Ovary (tissue), 3 donors: ENCODE measurements at regions not wholly inside any gene's neighbourhood (a gene's known extent, or its start where the extent isn't known, plus 50 kb on each side); places are given as distances from the start of the nearest gene placed in this dataset.

Source experiments
- CTCF ChIP-seq, 3 donors: fragments of 450-650 bp in 2 of 3; fragments of 200-600 bp in 1 of 3; IDR thresholded peaks; one replicate each; pipeline versions ENCODE4 v1.5.1 to v1.8.0; 2016 to 2022; ENCODE audit warnings: antibody characterized with exemption in 3 of 3, mild to moderate bottlenecking in 1 of 3
- EP300 ChIP-seq: sonication (generic); formaldehyde crosslinking; IDR thresholded peaks from one replicate; pipeline ENCODE4 v1.6.1; 2017; ENCODE audit warnings: antibody characterized with exemption
- POLR2A ChIP-seq: fragments of 450-650 bp; IDR thresholded peaks from one replicate; pipeline ENCODE4 v1.6.1; 2017; ENCODE audit warnings: antibody characterized with exemption, mild to moderate bottlenecking, moderate library complexity
- donor health status: DM: no; HTN: no; CAD: no.

DNA sequence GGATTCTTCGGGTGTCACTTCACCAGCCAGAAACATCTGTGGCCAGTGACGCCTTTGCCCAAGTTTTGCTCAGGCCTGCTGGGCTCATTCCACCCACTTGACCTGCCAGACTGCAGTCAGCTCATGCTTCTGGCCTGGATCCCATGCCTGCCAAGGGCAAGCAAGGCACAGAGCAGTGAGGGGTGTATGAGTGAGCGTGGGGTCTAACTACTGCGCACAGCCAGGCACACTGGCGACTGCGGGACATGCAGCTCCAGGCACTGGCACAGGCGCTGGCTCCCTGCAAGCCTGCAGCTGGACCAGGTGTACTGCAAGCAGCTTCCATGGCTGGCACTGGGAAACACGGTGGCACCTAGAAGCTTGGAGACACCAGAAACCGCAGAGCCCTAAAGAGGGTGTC lies 80.1 kb downstream of the MTERF1 start:
- TF ChIP-seq CTCF (IDR thresholded peaks at IDR 0.05) (no peak), EP300 (no peak), POLR2A (no peak)
